AG20443 (cell line): ENCODE measurements at regions not wholly inside any gene's neighbourhood (a gene's known extent, or its start where the extent isn't known, plus 50 kb on each side); places are given as distances from the start of the nearest gene placed in this dataset.

Source experiments
- DNase-seq: peaks from one replicate; pipeline ENCODE4 v3.0.0; 2012; ENCODE audit warnings: low spot score, mixed read lengths

- DNase-seq: no peak
Observed at GRCh38 chr22:22395245-22395644, 113.3 kb downstream of the ZNF280B start.

- no peak for DNase-seq
Observed at GRCh38 chr22:22396741-22397291, 111.7 kb downstream of the ZNF280B start.

GRCh38 chr22:22397292-22397870 is 111.2 kb downstream of the ZNF280B start:
- peak; percentile 64 for DNase-seq

GRCh38 chr22:22397875-22398524 is 110.5 kb downstream of the ZNF280B start:
- DNase-seq: no peak

GRCh38 chr22:22398530-22399327 is 109.8 kb downstream of the ZNF280B start:
- DNase-seq: no peak

- DNase-seq: no peak
Observed at GRCh38 chr22:22400099-22400498, 108.4 kb downstream of the ZNF280B start.

GRCh38 chr22:22400964-22401363 is 107.6 kb downstream of the ZNF280B start:
- DNase-seq: no peak

DNA sequence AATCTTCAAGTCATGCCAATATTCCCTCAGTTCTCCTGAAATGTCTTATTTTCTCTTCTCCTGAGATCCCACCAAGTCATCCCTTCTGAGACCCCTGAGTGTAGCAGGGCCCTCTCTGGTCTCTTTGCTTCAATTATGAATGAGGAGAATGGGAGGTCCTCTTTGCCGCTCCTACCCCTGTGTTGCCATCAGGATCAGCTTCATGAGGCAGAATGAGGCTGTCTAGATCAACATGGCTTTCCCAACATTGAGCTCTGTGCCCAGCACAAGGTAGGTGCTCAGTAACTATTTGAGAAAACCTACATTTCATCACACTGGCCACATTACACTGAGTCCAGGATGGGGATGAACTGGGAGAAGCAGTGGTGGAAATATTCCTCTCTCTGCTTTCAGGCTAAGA is 107.2 kb downstream of the ZNF280B start:
- no peak for DNase-seq

DNA sequence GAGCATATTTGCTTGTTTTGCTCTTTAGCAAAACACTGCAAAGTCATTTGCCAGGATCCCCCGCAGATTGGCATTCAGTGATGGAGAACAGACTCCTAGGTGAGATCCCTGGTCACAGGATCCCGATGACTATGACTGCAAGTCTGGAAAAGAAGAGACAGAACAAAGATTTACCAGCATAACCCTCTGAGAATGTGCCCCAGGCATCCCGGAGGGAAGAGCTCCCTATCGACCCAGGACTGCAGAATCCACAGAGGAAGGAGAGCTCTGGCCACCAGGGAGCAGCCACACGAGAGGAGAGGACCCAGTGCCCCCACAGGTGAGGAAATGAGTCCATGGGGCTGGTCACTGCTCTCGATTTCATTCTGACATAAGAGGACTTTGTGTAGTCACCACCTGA is 105.2 kb downstream of the ZNF280B start:
- no peak for DNase-seq

DNA sequence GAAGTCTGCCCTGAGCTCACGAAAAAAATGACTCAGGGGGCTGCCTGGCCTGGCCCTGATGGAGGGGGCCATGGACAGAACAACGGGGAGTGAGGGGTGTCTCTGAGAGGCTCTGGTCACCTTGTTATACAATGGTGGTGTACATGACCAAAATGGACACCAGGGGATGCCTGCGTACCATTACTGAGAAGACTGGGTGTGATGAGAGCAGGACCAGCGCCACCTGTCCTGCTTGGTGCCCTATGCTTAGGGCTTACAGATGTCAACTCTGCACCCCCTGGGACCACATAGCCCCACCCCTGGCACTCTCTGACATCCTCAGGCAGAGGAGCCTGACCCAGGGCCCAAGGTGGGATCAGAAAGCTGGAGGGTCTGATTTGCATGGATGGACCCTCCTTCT is 104.8 kb downstream of the ZNF280B start:
- DNase-seq: no peak

GRCh38 chr22:22404598-22405284 is 103.8 kb downstream of the ZNF280B start:
- DNase-seq: no peak

GRCh38 chr22:22406445-22407027 is 102.0 kb downstream of the ZNF280B start:
- DNase-seq: no peak

- no peak for DNase-seq
Observed at GRCh38 chr22:22407061-22407460, 101.5 kb downstream of the ZNF280B start.

DNA sequence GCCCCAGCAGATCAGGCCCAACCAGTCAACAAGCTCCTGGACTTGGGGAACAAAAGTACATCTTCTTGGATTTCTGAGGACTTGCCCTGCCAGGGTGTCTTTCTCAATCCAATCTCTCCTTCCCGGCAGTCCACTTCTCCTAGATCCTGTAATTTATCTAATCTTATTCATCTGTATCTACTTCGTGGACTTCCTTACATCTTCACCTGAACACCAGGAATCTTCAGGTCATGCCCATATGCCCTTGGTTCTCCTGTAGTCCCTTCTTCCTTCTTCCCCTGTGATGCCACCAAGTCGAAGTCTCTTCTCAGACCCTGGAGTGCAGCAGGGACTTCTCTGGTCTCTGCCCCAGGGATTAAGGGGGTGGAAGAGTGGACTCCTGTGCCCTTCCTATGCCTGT is 100.3 kb downstream of the ZNF280B start:
- no peak for DNase-seq

GRCh38 chr22:22408731-22409696 is 99.5 kb downstream of the ZNF280B start:
- peak; percentile 58 for DNase-seq

GRCh38 chr22:22410121-22410520 is 98.4 kb downstream of the ZNF280B start:
- DNase-seq: no peak

- no peak for DNase-seq
Observed at GRCh38 chr22:22410677-22411076, 97.9 kb downstream of the ZNF280B start.

DNA sequence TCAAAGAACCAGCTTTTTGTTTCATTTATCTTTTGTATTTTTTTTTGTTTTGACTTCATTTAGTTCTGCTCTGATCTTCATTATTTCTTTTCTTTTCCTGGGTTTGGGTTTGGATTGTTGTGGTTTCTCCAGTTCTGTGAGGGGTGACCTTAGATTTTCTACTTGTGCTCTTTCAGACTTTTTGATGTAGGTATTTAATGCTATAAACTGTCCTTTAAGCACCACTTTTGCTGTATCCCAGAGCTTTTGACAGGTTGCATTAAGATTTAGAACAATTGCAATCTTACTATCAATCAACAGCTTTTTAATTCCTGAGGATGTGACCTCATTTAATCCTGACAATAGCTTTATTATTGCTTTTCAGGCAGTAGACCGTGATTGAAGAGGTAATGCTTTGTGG is 94.3 kb downstream of the ZNF280B start:
- DNase-seq: no peak

DNA sequence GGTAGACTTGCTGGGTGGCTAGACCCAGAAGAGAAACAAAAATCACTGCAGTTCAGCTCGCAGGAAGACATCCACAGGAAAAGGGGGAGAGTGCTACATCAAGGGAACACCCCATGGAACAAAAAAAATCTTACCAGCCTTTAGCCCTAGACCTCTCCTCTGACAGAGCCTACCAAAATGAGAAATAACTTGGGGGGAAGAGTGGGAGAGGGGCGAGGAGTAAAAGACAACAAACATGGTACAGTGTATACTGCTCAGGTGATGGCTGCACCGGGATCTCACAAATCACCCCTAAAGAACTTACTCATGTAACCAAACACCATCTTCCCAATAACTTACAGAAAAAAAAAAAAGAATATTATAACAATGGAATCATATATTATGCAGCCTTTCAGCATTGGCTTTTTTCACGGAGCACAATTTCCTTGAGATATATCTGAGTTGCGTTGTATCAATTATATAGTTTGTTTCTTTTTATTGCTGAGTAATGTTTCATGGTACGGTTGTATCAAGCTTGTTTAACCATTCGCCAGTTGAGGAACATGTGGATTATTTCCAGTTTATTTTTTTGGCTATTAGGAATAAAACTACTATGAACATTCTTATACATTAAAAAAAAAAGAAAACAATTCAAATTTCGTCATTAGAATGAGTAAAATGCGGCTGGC is 90.9 kb downstream of the ZNF280B start:
- DNase-seq: no peak

- no peak for DNase-seq
Observed at GRCh38 chr22:22418163-22418549, 90.4 kb downstream of the ZNF280B start.
